ENCODE measurements at regions not wholly inside any gene's neighbourhood (a gene's known extent, or its start where the extent isn't known, plus 50 kb on each side); places are given as distances from the start of the nearest gene placed in this dataset.

DNA sequence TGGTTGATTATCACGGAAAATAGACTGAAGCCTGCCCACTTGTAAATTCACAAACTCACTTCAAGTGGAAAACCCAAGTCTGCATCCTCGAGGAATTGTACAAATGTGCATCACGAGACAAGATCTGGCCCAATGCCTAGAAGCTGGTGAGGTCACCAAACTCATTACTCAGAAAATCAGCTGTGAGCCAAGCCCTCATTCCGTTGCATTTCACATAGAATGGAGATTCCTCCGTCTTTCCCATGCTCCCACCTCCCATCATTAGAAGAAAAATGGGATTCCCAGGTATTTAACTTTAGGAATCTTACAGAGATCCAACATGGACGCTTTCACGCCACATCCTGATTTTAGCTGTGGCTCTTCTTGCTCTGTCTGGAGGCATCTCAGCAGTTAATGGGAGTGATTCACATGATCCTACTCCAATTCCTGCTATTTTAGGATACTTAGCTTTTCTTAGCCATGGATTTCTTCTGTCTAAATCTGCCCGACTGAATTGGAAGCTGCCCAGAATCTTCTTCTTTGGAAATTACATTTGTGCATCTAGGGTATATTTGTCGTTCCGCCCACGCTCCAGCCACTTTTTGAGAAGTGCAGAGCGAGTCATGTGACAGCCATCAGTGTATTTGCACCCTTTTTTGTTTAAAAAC is 68.7 kb upstream of the STMND1 start:
- TF ChIP-seq, protein P1, sequence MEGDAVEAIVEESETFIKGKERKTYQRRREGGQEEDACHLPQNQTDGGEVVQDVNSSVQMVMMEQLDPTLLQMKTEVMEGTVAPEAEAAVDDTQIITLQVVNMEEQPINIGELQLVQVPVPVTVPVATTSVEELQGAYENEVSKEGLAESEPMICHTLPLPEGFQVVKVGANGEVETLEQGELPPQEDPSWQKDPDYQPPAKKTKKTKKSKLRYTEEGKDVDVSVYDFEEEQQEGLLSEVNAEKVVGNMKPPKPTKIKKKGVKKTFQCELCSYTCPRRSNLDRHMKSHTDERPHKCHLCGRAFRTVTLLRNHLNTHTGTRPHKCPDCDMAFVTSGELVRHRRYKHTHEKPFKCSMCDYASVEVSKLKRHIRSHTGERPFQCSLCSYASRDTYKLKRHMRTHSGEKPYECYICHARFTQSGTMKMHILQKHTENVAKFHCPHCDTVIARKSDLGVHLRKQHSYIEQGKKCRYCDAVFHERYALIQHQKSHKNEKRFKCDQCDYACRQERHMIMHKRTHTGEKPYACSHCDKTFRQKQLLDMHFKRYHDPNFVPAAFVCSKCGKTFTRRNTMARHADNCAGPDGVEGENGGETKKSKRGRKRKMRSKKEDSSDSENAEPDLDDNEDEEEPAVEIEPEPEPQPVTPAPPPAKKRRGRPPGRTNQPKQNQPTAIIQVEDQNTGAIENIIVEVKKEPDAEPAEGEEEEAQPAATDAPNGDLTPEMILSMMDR (IDR thresholded peaks at IDR 0.05 in 4 of 5, conservative IDR thresholded peaks at IDR 0.05 in 1 of 5), result no peak
- no peak for TF ChIP-seq POLR2A (IDR thresholded peaks at IDR 0.05)
